Left ventricle myocardium inferior (tissue), 1 donor: ENCODE measurements at regions not wholly inside any gene's neighbourhood (a gene's known extent, or its start where the extent isn't known, plus 50 kb on each side); places are given as distances from the start of the nearest gene placed in this dataset.

ENCODE experiments used
- DNase-seq: peaks from one replicate; pipeline ENCODE4 v3.0.0-alpha.2; 2020
- H3K27ac ChIP-seq: fragments of 200-600 bp; replicated peaks from 2 replicates; pipeline ENCODE4 v1.8.0; 2021
- H3K27me3 ChIP-seq: fragments of 200-600 bp; 2 replicates; pipeline ENCODE4 v1.8.0; 2021; ENCODE audit warnings: low read depth
- H3K36me3 ChIP-seq: fragments of 200-600 bp; 2 replicates; pipeline ENCODE4 v1.8.0; 2021
- H3K4me1 ChIP-seq: fragments of 200-600 bp; 2 replicates; pipeline ENCODE4 v1.8.0; 2021
- H3K4me3 ChIP-seq: fragments of 200-600 bp; 2 replicates; pipeline ENCODE4 v1.8.0; 2021; ENCODE audit warnings: mild to moderate bottlenecking, moderate library complexity
- H3K9me3 ChIP-seq: fragments of 200-600 bp; replicated peaks from 2 replicates; pipeline ENCODE4 v1.8.0; 2021
- CTCF ChIP-seq: fragments of 200-600 bp; IDR thresholded peaks from 2 replicates; pipeline ENCODE4 v1.8.0; 2021; ENCODE audit warnings: antibody characterized with exemption, mild to moderate bottlenecking, borderline replicate concordance
- intact Hi-C: fragments of 100-400 bp; cut with micrococcal nuclease; formaldehyde crosslinking; loops from one replicate; pipeline ENCODE4 v1.11.0; 2022
- donor health status: DM: no; HTN: yes; CAD: no; lungs with severe emphysema.

DNA sequence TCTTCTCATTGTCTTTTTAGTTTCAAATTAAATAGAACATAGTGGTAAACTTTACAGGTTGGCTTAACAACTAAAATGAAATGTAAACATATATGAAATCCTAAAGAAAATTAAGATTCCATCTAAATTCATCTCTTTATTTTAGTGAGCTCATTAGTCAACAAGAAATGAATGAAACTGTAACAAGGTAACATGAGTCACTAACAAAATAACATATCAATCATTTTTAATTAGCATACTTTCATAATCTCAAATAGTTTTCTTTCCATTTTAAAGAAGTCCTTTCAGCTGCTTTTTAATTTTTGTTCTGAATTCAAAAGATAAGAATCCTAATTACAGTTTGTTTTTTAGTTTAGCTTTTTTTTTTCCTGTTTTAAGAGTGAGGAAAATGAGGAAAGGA, 688.6 kb upstream of the TENM4 start:
- no peak overlapping the region for H3K4me3 ChIP-seq
- no peaks in the 10 kb centered on the region for H3K9me3 ChIP-seq
- intact Hi-C loops: no loop called here
- TF ChIP-seq CTCF: no peak
- no peaks in the 10 kb centered on the region for H3K36me3 ChIP-seq
- H3K27ac ChIP-seq: no peak overlapping the region
- H3K4me1 ChIP-seq: no peaks in the 10 kb centered on the region
- no peaks in the 10 kb centered on the region for H3K27me3 ChIP-seq
- DNase-seq: no peak

- Histone ChIP-seq H3K4me1 (peaks cover 15% of the 10 kb centered on the region), H3K27ac (peak overlapping the region; percentile 38), H3K27me3 (no peaks in the 10 kb centered on the region), H3K36me3 (no peaks in the 10 kb centered on the region), H3K9me3 (no peaks in the 10 kb centered on the region), H3K4me3 (no peak overlapping the region)
- intact Hi-C loops: no loop called here
- no peak for TF ChIP-seq CTCF
- no peak for DNase-seq
These were observed 681.4 kb upstream of the TENM4 start for GRCh38 chr11:80122211-80122610.

DNA sequence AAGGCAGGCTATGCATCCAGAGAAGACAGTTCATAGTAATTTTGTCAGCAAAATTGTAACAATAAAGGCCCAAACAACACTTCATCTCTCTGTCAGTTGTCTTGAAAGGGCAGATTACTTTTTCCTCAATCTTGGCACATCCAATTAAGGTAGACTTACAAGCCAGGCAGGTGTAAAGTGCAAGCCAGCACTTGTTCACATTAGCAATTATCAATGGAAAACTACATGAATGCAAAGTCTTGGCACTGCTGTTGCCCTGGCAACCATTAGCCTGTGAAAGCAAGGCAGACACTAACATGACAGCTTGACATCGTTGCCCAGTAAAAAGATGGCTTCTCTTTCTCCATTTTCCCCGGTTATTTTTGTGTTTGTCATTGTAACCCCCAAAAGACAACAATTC, 677.2 kb upstream of the TENM4 start:
- no peak overlapping the region for H3K27ac ChIP-seq
- no peaks in the 10 kb centered on the region for H3K27me3 ChIP-seq
- DNase-seq: no peak
- H3K9me3 ChIP-seq: peaks cover 7% of the 10 kb centered on the region
- peaks cover 15% of the 10 kb centered on the region for H3K4me1 ChIP-seq
- intact Hi-C loops: no loop called here
- TF ChIP-seq CTCF: no peak
- no peaks in the 10 kb centered on the region for H3K36me3 ChIP-seq
- no peak overlapping the region for H3K4me3 ChIP-seq

DNA sequence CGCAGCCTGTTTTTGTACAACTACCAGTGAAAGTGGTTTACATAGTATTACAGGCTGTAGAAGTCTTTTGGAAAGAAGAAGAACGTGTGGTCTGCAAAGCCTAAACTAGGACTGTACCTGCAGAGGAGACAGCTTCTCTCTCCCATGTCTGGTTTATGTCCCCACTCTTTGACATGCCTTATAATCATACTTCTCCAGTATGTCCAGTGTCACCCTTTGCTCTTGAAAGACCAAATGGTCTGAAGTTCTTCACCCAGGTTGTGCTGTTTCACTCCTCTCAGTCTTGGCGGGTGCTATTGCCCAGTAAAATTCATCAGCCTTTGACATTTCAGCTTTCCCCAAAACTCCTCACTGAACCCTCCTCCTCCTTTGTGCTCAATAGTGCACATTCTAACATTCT, 676.0 kb upstream of the TENM4 start:
- intact Hi-C loops: no loop called here
- H3K9me3 ChIP-seq: peaks cover 7% of the 10 kb centered on the region
- H3K27ac ChIP-seq: no peak overlapping the region
- DNase-seq: no peak
- H3K4me1 ChIP-seq: peaks cover 8% of the 10 kb centered on the region
- no peak for TF ChIP-seq CTCF
- H3K4me3 ChIP-seq: no peak overlapping the region
- no peaks in the 10 kb centered on the region for H3K36me3 ChIP-seq
- H3K27me3 ChIP-seq: no peaks in the 10 kb centered on the region

GRCh38 chr11:80109652-80110051, 668.8 kb upstream of the TENM4 start:
- Histone ChIP-seq H3K27me3 (no peaks in the 10 kb centered on the region), H3K9me3 (peaks cover 10% of the 10 kb centered on the region), H3K4me1 (no peaks in the 10 kb centered on the region), H3K27ac (no peak overlapping the region), H3K36me3 (no peaks in the 10 kb centered on the region), H3K4me3 (no peak overlapping the region)
- TF ChIP-seq CTCF: no peak
- intact Hi-C loops: no loop called here
- DNase-seq: no peak

- no peak for TF ChIP-seq CTCF
- no peak overlapping the region for H3K4me3 ChIP-seq
- H3K36me3 ChIP-seq: no peaks in the 10 kb centered on the region
- intact Hi-C loops: no loop called here
- no peak for DNase-seq
- no peaks in the 10 kb centered on the region for H3K4me1 ChIP-seq
- H3K27me3 ChIP-seq: no peaks in the 10 kb centered on the region
- H3K27ac ChIP-seq: no peak overlapping the region
- peaks cover 7% of the 10 kb centered on the region for H3K9me3 ChIP-seq
These were observed 668.2 kb upstream of the TENM4 start for GRCh38 chr11:80109031-80109430.
